ENCODE measurements at regions not wholly inside any gene's neighbourhood (a gene's known extent, or its start where the extent isn't known, plus 50 kb on each side); places are given as distances from the start of the nearest gene placed in this dataset.
"Not testable (repeated sequence)": the region's sequence is repeated elsewhere in the genome, so short reads cannot be mapped to it uniquely, and the experiment has no call there.

- no peak for DNase-seq (ENCODE audit: low read depth, low spot score)
- H3K4me3 ChIP-seq (ENCODE audit: low read length), result no peak overlapping the region
Measured at GRCh38 chr18:73545472-73545871, 602.2 kb downstream of the FBXO15 start.

- DNase-seq (ENCODE audit: low read depth, low spot score), result no peak
- no peak overlapping the region for H3K4me3 ChIP-seq (ENCODE audit: low read length)
Measured at GRCh38 chr18:73544617-73545016, 603.0 kb downstream of the FBXO15 start.

GRCh38 chr18:73544032-73544431, 603.6 kb downstream of the FBXO15 start:
- no peak overlapping the region for H3K4me3 ChIP-seq (ENCODE audit: low read length)
- DNase-seq (ENCODE audit: low read depth, low spot score), result no peak

GRCh38 chr18:73535990-73536389, 611.6 kb downstream of the FBXO15 start:
- DNase-seq (ENCODE audit: low read depth, low spot score), result no peak
- H3K4me3 ChIP-seq (ENCODE audit: low read length), result no peak overlapping the region

GRCh38 chr18:73535189-73535588, 612.4 kb downstream of the FBXO15 start:
- DNase-seq (ENCODE audit: low read depth, low spot score), result no peak

GRCh38 chr18:73531601-73532000, 616.0 kb downstream of the FBXO15 start:
- no peak overlapping the region for H3K4me3 ChIP-seq (ENCODE audit: low read length)

More at GRCh38 chr18:73535189-73535588, 612.4 kb downstream of the FBXO15 start:
- no peak overlapping the region for H3K4me3 ChIP-seq (ENCODE audit: low read length)

GRCh38 chr18:73528066-73528465, 619.6 kb downstream of the FBXO15 start:
- H3K4me3 ChIP-seq (ENCODE audit: low read length), result no peak overlapping the region
- no peak for DNase-seq (ENCODE audit: low read depth, low spot score)

More at GRCh38 chr18:73531601-73532000, 616.0 kb downstream of the FBXO15 start:
- no peak for DNase-seq (ENCODE audit: low read depth, low spot score)

GRCh38 chr18:73520229-73520628, 627.4 kb downstream of the FBXO15 start:
- no peak overlapping the region for H3K4me3 ChIP-seq (ENCODE audit: low read length)
- DNase-seq (ENCODE audit: low read depth, low spot score), result no peak

GRCh38 chr18:73516056-73516455, 631.6 kb downstream of the FBXO15 start:
- not testable (repeated sequence) for H3K4me3 ChIP-seq (ENCODE audit: low read length); DNase-seq (ENCODE audit: low read depth, low spot score)

- no peak for DNase-seq (ENCODE audit: low read depth, low spot score)
- no peak overlapping the region for H3K4me3 ChIP-seq (ENCODE audit: low read length)
Measured at GRCh38 chr18:73514449-73514848, 633.2 kb downstream of the FBXO15 start.

- H3K4me3 ChIP-seq (ENCODE audit: low read length), result no peak overlapping the region
- DNase-seq (ENCODE audit: low read depth, low spot score), result no peak
Measured at GRCh38 chr18:73511771-73512503, 635.7 kb downstream of the FBXO15 start.

GRCh38 chr18:73509460-73509859, 638.2 kb downstream of the FBXO15 start:
- H3K4me3 ChIP-seq (ENCODE audit: low read length), result no peak overlapping the region
- DNase-seq (ENCODE audit: low read depth, low spot score), result no peak

GRCh38 chr18:73503326-73503725, 635.5 kb upstream of the NETO1 start:
- no peak for DNase-seq (ENCODE audit: low read depth, low spot score)
- no peak overlapping the region for H3K4me3 ChIP-seq (ENCODE audit: low read length)

- no peak for DNase-seq (ENCODE audit: low read depth, low spot score)
Measured at GRCh38 chr18:73487966-73488365, 620.2 kb upstream of the NETO1 start.

GRCh38 chr18:73485166-73485565, 617.4 kb upstream of the NETO1 start:
- DNase-seq (ENCODE audit: low read depth, low spot score), result no peak
- H3K4me3 ChIP-seq (ENCODE audit: low read length), result no peak overlapping the region

More at GRCh38 chr18:73487966-73488365, 620.2 kb upstream of the NETO1 start:
- H3K4me3 ChIP-seq (ENCODE audit: low read length), result no peak overlapping the region

GRCh38 chr18:73482901-73483300, 615.1 kb upstream of the NETO1 start:
- H3K4me3 ChIP-seq (ENCODE audit: low read length), result no peak overlapping the region
- no peak for DNase-seq (ENCODE audit: low read depth, low spot score)

GRCh38 chr18:73479477-73479876, 611.7 kb upstream of the NETO1 start:
- no peak overlapping the region for H3K4me3 ChIP-seq (ENCODE audit: low read length)
- DNase-seq (ENCODE audit: low read depth, low spot score), result no peak

GRCh38 chr18:73478191-73478590, 610.4 kb upstream of the NETO1 start:
- H3K4me3 ChIP-seq (ENCODE audit: low read length), result no peak overlapping the region
- DNase-seq (ENCODE audit: low read depth, low spot score), result no peak

- DNase-seq (ENCODE audit: low read depth, low spot score), result no peak
- H3K4me3 ChIP-seq (ENCODE audit: low read length), result no peak overlapping the region
Measured at GRCh38 chr18:73476031-73476430, 608.2 kb upstream of the NETO1 start.

- no peak for DNase-seq (ENCODE audit: low read depth, low spot score)
- no peak overlapping the region for H3K4me3 ChIP-seq (ENCODE audit: low read length)
Measured at GRCh38 chr18:73462092-73462491, 594.3 kb upstream of the NETO1 start.

GRCh38 chr18:73461780-73462059, 593.9 kb upstream of the NETO1 start:
- DNase-seq (ENCODE audit: low read depth, low spot score), result no peak
- H3K4me3 ChIP-seq (ENCODE audit: low read length), result no peak overlapping the region

Measured in Jurkat, Clone E6-1 (cell line).